H1 (cell line): ENCODE measurements at regions not wholly inside any gene's neighbourhood (a gene's known extent, or its start where the extent isn't known, plus 50 kb on each side); places are given as distances from the start of the nearest gene placed in this dataset.

Experiments
- CBX5 ChIP-seq: fragments of 300-800, 300-1000 bp; sonication (generic); IDR thresholded peaks from 2 replicates; pipeline ENCODE4 v1.7.1; 2016; ENCODE audit warnings: antibody characterized with exemption, low read length, low read depth
- GTF2F1 ChIP-seq: IDR thresholded peaks from 2 replicates; pipeline ENCODE4 v1.6.1; 2012; ENCODE audit warnings: low read depth, low read length, improper control_type of control experiment, borderline replicate concordance
- HDAC6 ChIP-seq: IDR thresholded peaks from one replicate; pipeline ENCODE4 v1.7.1; 2012; ENCODE audit warnings: low read depth, mild to moderate bottlenecking, inconsistent platforms, low read length, moderate library complexity
- NANOG ChIP-seq: IDR thresholded peaks from 2 replicates; pipeline ENCODE4 v1.6.1; 2011; ENCODE audit warnings: low read length, low read depth, mild to moderate bottlenecking, inconsistent platforms; ENCODE audit not compliant: insufficient read depth, poor library complexity, severe bottlenecking
- PHF8 ChIP-seq: fragments of 200-600 bp; sonication (generic); conservative IDR thresholded peaks from 2 replicates; pipeline ENCODE4 v1.7.1; 2012; ENCODE audit warnings: low read depth, mild to moderate bottlenecking, inconsistent platforms, low read length, moderate library complexity
- SIN3A ChIP-seq, 2 experiments: IDR thresholded peaks in 1 of 2; conservative IDR thresholded peaks in 1 of 2; 2 replicates each; pipeline ENCODE4 v1.6.1; 2011 to 2012; ENCODE audit warnings: low read length in 2 of 2, improper control_type of control experiment in 1 of 2, low read depth in 1 of 2, mild to moderate bottlenecking in 1 of 2
- TF ChIP-seq, protein P1 (sequence below), 3 experiments: IDR thresholded peaks; 1 replicate in 2 of 3; 2 replicates in 1 of 3; pipeline versions ENCODE4 v1.5.1 to v1.6.1; 2011; ENCODE audit warnings: low read length in 3 of 3, mild to moderate bottlenecking in 3 of 3, inconsistent platforms in 2 of 3, low read depth in 1 of 3, moderate library complexity in 1 of 3; ENCODE audit not compliant: insufficient read depth in 1 of 3; ENCODE audit errors: control extremely low read depth in 1 of 3

DNA sequence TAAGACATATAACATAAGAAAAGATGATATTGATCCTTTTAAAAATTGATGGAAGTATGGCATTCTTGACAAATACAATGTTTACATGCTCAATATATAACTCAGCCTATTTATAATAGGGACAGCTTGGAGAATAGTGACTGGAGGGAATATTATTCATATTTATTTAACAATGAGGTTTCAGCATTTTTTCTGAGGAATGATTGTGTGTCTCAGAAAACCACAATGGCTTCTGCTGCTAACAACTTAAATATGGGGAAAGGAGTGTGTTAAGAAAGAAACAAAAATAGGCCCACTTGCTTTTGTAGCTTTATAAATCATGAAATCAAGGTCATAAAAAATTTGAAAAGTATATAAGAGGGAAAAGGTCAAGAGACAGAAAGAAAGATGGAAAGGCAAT, 163.2 kb upstream of the TBX18 start (continued):
- TF ChIP-seq, protein P1, sequence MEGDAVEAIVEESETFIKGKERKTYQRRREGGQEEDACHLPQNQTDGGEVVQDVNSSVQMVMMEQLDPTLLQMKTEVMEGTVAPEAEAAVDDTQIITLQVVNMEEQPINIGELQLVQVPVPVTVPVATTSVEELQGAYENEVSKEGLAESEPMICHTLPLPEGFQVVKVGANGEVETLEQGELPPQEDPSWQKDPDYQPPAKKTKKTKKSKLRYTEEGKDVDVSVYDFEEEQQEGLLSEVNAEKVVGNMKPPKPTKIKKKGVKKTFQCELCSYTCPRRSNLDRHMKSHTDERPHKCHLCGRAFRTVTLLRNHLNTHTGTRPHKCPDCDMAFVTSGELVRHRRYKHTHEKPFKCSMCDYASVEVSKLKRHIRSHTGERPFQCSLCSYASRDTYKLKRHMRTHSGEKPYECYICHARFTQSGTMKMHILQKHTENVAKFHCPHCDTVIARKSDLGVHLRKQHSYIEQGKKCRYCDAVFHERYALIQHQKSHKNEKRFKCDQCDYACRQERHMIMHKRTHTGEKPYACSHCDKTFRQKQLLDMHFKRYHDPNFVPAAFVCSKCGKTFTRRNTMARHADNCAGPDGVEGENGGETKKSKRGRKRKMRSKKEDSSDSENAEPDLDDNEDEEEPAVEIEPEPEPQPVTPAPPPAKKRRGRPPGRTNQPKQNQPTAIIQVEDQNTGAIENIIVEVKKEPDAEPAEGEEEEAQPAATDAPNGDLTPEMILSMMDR (IDR thresholded peaks at IDR 0.05; ENCODE audit: control extremely low read depth in 1 of 3, insufficient read depth in 1 of 3, low read depth in 1 of 3, low read length in 3 of 3): no peak
- TF ChIP-seq GTF2F1 (no peak), SIN3A (conservative IDR thresholded peaks at IDR 0.05 in 1 of 2, IDR thresholded peaks at IDR 0.05 in 1 of 2; ENCODE audit: low read depth in 1 of 2, low read length in 2 of 2) (no peak), HDAC6 (no peak), PHF8 (no peak), CBX5 (no peak), NANOG (no peak)
